SKM-1 (cell line): ENCODE measurements at regions not wholly inside any gene's neighbourhood (a gene's known extent, or its start where the extent isn't known, plus 50 kb on each side); places are given as distances from the start of the nearest gene placed in this dataset.

Source experiments
- DNase-seq: peaks from one replicate; lab custom pipeline; 2025; ENCODE audit not compliant: unreplicated experiment; lab: John Stamatoyannopoulos, UW

GRCh38 chr13:24007979-24008620 is 110.8 kb upstream of the C1QTNF9B start:
- no peak for DNase-seq

GRCh38 chr13:24008679-24009078 is 111.4 kb upstream of the C1QTNF9B start:
- no peak for DNase-seq

GRCh38 chr13:24011266-24011665 is 114.0 kb upstream of the C1QTNF9B start:
- DNase-seq = no peak

GRCh38 chr13:24012648-24013047 is 115.3 kb upstream of the C1QTNF9B start:
- no peak for DNase-seq

- DNase-seq = no peak
Observed at GRCh38 chr13:24013189-24013588, 115.9 kb upstream of the C1QTNF9B start.

- DNase-seq = no peak
Observed at GRCh38 chr13:24016046-24016445, 118.7 kb upstream of the C1QTNF9B start.

GRCh38 chr13:24022568-24022967 is 125.3 kb upstream of the C1QTNF9B start:
- DNase-seq = no peak

- DNase-seq = no peak
Observed at GRCh38 chr13:24023073-24023472, 125.8 kb upstream of the C1QTNF9B start.

GRCh38 chr13:24027494-24027893 is 130.2 kb upstream of the C1QTNF9B start:
- DNase-seq = peak; percentile 14

- no peak for DNase-seq
Observed at GRCh38 chr13:24032252-24032651, 128.3 kb upstream of the SPATA13 start.

- no peak for DNase-seq
Observed at GRCh38 chr13:24032674-24033073, 127.8 kb upstream of the SPATA13 start.

- DNase-seq = no peak
Observed at GRCh38 chr13:24033527-24034302, 126.8 kb upstream of the SPATA13 start.

- DNase-seq = no peak
Observed at GRCh38 chr13:24035411-24035810, 125.1 kb upstream of the SPATA13 start.

GRCh38 chr13:24036115-24036514 is 124.4 kb upstream of the SPATA13 start:
- no peak for DNase-seq

- no peak for DNase-seq
Observed at GRCh38 chr13:24038405-24038804, 122.1 kb upstream of the SPATA13 start.

- DNase-seq = no peak
Observed at GRCh38 chr13:24038841-24039330, 121.6 kb upstream of the SPATA13 start.

- no peak for DNase-seq
Observed at GRCh38 chr13:24039621-24040475, 120.7 kb upstream of the SPATA13 start.

GRCh38 chr13:24040835-24041234 is 119.7 kb upstream of the SPATA13 start:
- no peak for DNase-seq

GRCh38 chr13:24041651-24042225 is 118.8 kb upstream of the SPATA13 start:
- no peak for DNase-seq

GRCh38 chr13:24042710-24043440 is 117.6 kb upstream of the SPATA13 start:
- DNase-seq = no peak
